ENCODE measurements at regions not wholly inside any gene's neighbourhood (a gene's known extent, or its start where the extent isn't known, plus 50 kb on each side); places are given as distances from the start of the nearest gene placed in this dataset.

DNA sequence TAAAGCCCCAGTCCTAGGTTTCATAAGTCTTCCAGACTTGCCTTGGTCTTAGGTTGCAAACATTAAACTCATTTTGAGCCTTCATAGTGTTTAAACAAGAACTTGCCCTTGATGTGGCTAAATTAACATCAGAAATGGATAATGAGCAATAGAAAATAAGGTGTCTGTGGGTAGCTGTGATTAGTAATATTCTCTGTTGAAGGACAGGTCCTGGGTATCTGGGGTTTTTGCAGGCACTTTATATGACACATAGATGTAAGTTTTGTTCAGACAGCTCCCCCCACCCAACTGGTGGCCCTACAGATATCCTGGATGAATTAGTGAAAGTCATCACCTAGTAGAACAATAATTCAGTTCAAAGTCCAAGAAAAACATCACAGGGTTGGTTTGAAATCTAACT lies 272.5 kb downstream of the PTTG2 start:
- Histone ChIP-seq H4K8ac (ENCODE audit: low read depth, low read length) (no peak overlapping the region), H3K9ac (ENCODE audit: low read length) (no peak overlapping the region), H3K9me3 (ENCODE audit: insufficient read depth, low read depth, low read length) (no peaks in the 10 kb centered on the region), H3K14ac (ENCODE audit: low read length) (no peak overlapping the region), H3K79me1 (ENCODE audit: low read length) (peaks cover 5% of the 10 kb centered on the region), H3K4ac (ENCODE audit: low read depth, low read length) (no peak overlapping the region), H3K79me2 (ENCODE audit: control insufficient read depth, insufficient read depth, low read length, poor library complexity) (no peaks in the 10 kb centered on the region), H3K27me3 (ENCODE audit: insufficient read depth, low read length) (no peaks in the 10 kb centered on the region), H2AFZ (ENCODE audit: insufficient read depth, low read length, poor library complexity) (no peak overlapping the region), H3K27ac (ENCODE audit: low read depth, low read length) (no peak overlapping the region), H2BK5ac (ENCODE audit: low read depth, low read length, poor library complexity) (no peak overlapping the region), H3K23ac (ENCODE audit: low read length) (no peak overlapping the region), H3K4me1 (ENCODE audit: control insufficient read depth in 1 of 2, insufficient read depth in 2 of 2, low read length in 2 of 2) (peaks cover 2 to 7% of the 10 kb centered on the region in 2 experiments), H2BK12ac (ENCODE audit: low read length) (no peak overlapping the region), H3K18ac (ENCODE audit: low read length) (no peak overlapping the region), H3K4me2 (ENCODE audit: low read length) (no peak overlapping the region), H2BK120ac (ENCODE audit: insufficient read depth, low read length, poor library complexity) (no peak overlapping the region), H3K36me3 (ENCODE audit: control insufficient read depth in 1 of 2, insufficient read depth in 2 of 2, low read length in 2 of 2) (no peaks in the 10 kb centered on the region), H4K91ac (ENCODE audit: low read depth, low read length) (no peak overlapping the region), H2AK5ac (ENCODE audit: low read length) (no peak overlapping the region), H4K12ac (ENCODE audit: low read depth, low read length) (no peak overlapping the region), H3K4me3 (ENCODE audit: low read depth, low read length) (no peak overlapping the region)
- DNase-seq = no peak

DNA sequence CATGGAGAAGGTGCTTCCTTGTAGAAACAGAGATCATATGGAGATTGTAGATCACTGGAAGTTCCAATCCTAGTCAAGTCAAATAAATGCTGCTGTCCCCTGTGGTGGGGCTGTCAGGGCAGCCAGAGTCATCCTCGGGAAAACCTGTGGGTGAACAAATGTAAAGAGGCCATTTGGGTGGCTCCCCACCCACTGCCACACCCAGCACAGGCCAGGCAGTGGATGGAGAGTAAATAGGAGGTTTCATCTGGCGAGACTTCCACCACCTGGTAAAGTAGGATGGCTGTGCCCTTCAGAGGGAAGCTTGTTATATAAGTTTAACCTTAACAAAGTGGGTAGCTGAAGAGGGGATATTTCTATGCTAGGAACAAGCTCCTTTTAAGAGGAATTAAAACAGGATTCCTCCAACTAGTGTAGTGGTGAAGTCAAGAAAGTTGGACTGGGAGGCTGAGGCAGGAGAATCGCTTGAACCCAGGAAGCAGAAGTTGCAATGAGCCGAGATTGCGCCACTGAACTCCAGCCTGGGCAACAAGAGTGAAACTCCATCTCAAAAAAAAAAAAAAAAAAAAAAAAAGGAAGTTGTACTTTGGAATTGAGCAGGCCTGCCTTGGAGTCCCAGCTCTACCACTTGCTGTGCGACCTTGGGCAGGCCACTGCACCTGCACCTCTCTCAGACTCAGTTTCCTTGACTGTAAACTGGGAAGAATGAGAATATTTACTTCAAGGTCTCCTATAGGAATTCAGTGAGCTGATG lies 273.7 kb downstream of the PTTG2 start:
- Histone ChIP-seq H2AK5ac (ENCODE audit: low read length) (no peak overlapping the region), H4K12ac (ENCODE audit: low read depth, low read length) (no peak overlapping the region), H3K4me2 (ENCODE audit: low read length) (no peak overlapping the region), H3K14ac (ENCODE audit: low read length) (no peak overlapping the region), H3K9ac (ENCODE audit: low read length) (no peak overlapping the region), H3K23ac (ENCODE audit: low read length) (no peak overlapping the region), H2BK5ac (ENCODE audit: low read depth, low read length, poor library complexity) (no peak overlapping the region), H2BK120ac (ENCODE audit: insufficient read depth, low read length, poor library complexity) (no peak overlapping the region), H3K4me3 (ENCODE audit: low read depth, low read length) (no peak overlapping the region), H3K79me2 (ENCODE audit: control insufficient read depth, insufficient read depth, low read length, poor library complexity) (no peaks in the 10 kb centered on the region), H2BK12ac (ENCODE audit: low read length) (no peak overlapping the region), H3K9me3 (ENCODE audit: insufficient read depth, low read depth, low read length) (no peaks in the 10 kb centered on the region), H4K8ac (ENCODE audit: low read depth, low read length) (no peak overlapping the region), H2AFZ (ENCODE audit: insufficient read depth, low read length, poor library complexity) (no peak overlapping the region), H3K27me3 (ENCODE audit: insufficient read depth, low read length) (no peaks in the 10 kb centered on the region), H3K27ac (ENCODE audit: low read depth, low read length) (no peak overlapping the region), H4K91ac (ENCODE audit: low read depth, low read length) (no peak overlapping the region), H3K18ac (ENCODE audit: low read length) (no peak overlapping the region), H3K4me1 (ENCODE audit: control insufficient read depth in 1 of 2, insufficient read depth in 2 of 2, low read length in 2 of 2) (peaks cover 2 to 7% of the 10 kb centered on the region in 2 experiments), H3K4ac (ENCODE audit: low read depth, low read length) (no peak overlapping the region), H3K36me3 (ENCODE audit: control insufficient read depth in 1 of 2, insufficient read depth in 2 of 2, low read length in 2 of 2) (no peaks in the 10 kb centered on the region), H3K79me1 (ENCODE audit: low read length) (peaks cover 5% of the 10 kb centered on the region)
- WGBS (ENCODE audit: extremely low coverage, insufficient coverage, insufficient read length) = no CpG with 5 or more reads among the region's 6 CpGs
- DNase-seq = no peak

DNA sequence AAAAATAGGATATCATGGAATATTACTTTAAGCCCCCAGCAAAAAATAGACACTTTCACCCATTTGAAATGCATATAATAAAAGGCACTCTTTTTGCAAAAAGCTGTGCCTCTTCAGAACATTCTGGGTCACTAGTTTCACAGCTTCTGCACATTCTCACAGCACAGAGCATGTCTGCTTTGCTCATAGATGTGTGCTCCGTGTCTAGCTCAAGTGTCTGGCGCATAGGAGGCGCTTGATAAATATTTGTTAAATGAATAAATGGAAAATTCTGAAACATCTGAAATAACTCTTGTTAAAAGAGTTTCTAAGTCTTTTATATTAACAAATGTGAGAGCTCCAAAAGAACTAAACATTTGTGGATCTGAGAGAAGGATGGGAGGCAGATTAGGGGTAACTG lies 275.2 kb downstream of the PTTG2 start:
- H3K27me3 ChIP-seq (ENCODE audit: insufficient read depth, low read length) = no peaks in the 10 kb centered on the region
- H3K36me3 ChIP-seq (ENCODE audit: control insufficient read depth in 1 of 2, insufficient read depth in 2 of 2, low read length in 2 of 2) = no peaks in the 10 kb centered on the region
- H3K9me3 ChIP-seq (ENCODE audit: insufficient read depth, low read depth, low read length) = no peaks in the 10 kb centered on the region
- WGBS (ENCODE audit: extremely low coverage, insufficient coverage, insufficient read length) = no CpG with 5 or more reads among the region's 3 CpGs
- peaks cover 2% of the 10 kb centered on the region for H3K79me1 ChIP-seq (ENCODE audit: low read length)
- H4K12ac ChIP-seq (ENCODE audit: low read depth, low read length) = no peak overlapping the region
- no peak overlapping the region for H2AFZ ChIP-seq (ENCODE audit: insufficient read depth, low read length, poor library complexity)
- H3K27ac ChIP-seq (ENCODE audit: low read depth, low read length) = no peak overlapping the region
- DNase-seq = no peak
- H3K79me2 ChIP-seq (ENCODE audit: control insufficient read depth, insufficient read depth, low read length, poor library complexity) = no peaks in the 10 kb centered on the region
- H2BK5ac ChIP-seq (ENCODE audit: low read depth, low read length, poor library complexity) = no peak overlapping the region
- H2AK5ac ChIP-seq (ENCODE audit: low read length) = no peak overlapping the region
- H3K4ac ChIP-seq (ENCODE audit: low read depth, low read length) = no peak overlapping the region
- H2BK120ac ChIP-seq (ENCODE audit: insufficient read depth, low read length, poor library complexity) = no peak overlapping the region
- no peak overlapping the region for H3K4me3 ChIP-seq (ENCODE audit: low read depth, low read length)
- H4K8ac ChIP-seq (ENCODE audit: low read depth, low read length) = no peak overlapping the region
- H3K14ac ChIP-seq (ENCODE audit: low read length) = no peak overlapping the region
- H4K91ac ChIP-seq (ENCODE audit: low read depth, low read length) = no peak overlapping the region
- H2BK12ac ChIP-seq (ENCODE audit: low read length) = no peak overlapping the region
- no peak overlapping the region for H3K4me2 ChIP-seq (ENCODE audit: low read length)
- H3K9ac ChIP-seq (ENCODE audit: low read length) = no peak overlapping the region
- no peak overlapping the region for H3K23ac ChIP-seq (ENCODE audit: low read length)
- peaks cover 2 to 5% of the 10 kb centered on the region in 2 experiments for H3K4me1 ChIP-seq (ENCODE audit: control insufficient read depth in 1 of 2, insufficient read depth in 2 of 2, low read length in 2 of 2)
- no peak overlapping the region for H3K18ac ChIP-seq (ENCODE audit: low read length)

DNA sequence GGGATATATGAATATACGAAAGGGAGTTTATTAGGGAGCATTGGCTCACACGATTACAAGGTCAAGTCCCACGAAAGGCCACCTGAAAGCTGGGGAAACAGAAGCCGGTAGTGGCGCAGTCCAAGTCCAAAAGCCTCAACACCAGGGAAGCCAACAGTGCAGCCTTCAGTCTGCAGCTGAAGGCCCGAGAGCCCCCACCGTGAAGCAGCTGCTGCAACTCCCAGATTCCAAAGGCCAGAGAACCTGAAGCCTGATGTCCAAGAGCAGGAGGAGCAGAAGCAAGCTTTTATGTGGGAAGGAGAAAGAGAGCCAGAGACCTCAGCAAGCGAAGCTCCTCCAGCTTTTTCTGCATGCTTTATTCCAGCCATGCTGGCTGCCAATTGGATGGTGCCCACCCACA lies 275.8 kb downstream of the PTTG2 start:
- no peak overlapping the region for H3K18ac ChIP-seq (ENCODE audit: low read length)
- H3K4ac ChIP-seq (ENCODE audit: low read depth, low read length) = no peak overlapping the region
- H3K79me1 ChIP-seq (ENCODE audit: low read length) = no peaks in the 10 kb centered on the region
- H4K91ac ChIP-seq (ENCODE audit: low read depth, low read length) = no peak overlapping the region
- no peak overlapping the region for H2BK5ac ChIP-seq (ENCODE audit: low read depth, low read length, poor library complexity)
- H3K14ac ChIP-seq (ENCODE audit: low read length) = no peak overlapping the region
- no peak overlapping the region for H3K27ac ChIP-seq (ENCODE audit: low read depth, low read length)
- H3K4me2 ChIP-seq (ENCODE audit: low read length) = no peak overlapping the region
- no peak overlapping the region for H3K23ac ChIP-seq (ENCODE audit: low read length)
- H3K79me2 ChIP-seq (ENCODE audit: control insufficient read depth, insufficient read depth, low read length, poor library complexity) = no peaks in the 10 kb centered on the region
- H2AFZ ChIP-seq (ENCODE audit: insufficient read depth, low read length, poor library complexity) = no peak overlapping the region
- no peak overlapping the region for H3K9ac ChIP-seq (ENCODE audit: low read length)
- H3K9me3 ChIP-seq (ENCODE audit: insufficient read depth, low read depth, low read length) = no peaks in the 10 kb centered on the region
- H2AK5ac ChIP-seq (ENCODE audit: low read length) = no peak overlapping the region
- no peak for DNase-seq
- no peak overlapping the region for H2BK12ac ChIP-seq (ENCODE audit: low read length)
- no peaks in the 10 kb centered on the region for H3K36me3 ChIP-seq (ENCODE audit: control insufficient read depth in 1 of 2, insufficient read depth in 2 of 2, low read length in 2 of 2)
- H4K8ac ChIP-seq (ENCODE audit: low read depth, low read length) = no peak overlapping the region
- H3K4me3 ChIP-seq (ENCODE audit: low read depth, low read length) = no peak overlapping the region
- no peak overlapping the region for H4K12ac ChIP-seq (ENCODE audit: low read depth, low read length)
- no CpG with 5 or more reads among the region's 8 CpGs for WGBS (ENCODE audit: extremely low coverage, insufficient coverage, insufficient read length)
- no peaks in the 10 kb centered on the region for H3K27me3 ChIP-seq (ENCODE audit: insufficient read depth, low read length)
- no peak overlapping the region for H2BK120ac ChIP-seq (ENCODE audit: insufficient read depth, low read length, poor library complexity)
- no peaks in the 10 kb centered on the region for H3K4me1 ChIP-seq (ENCODE audit: control insufficient read depth in 1 of 2, insufficient read depth in 2 of 2, low read length in 2 of 2)
